Upper lobe of left lung (tissue), 4 donors: ENCODE measurements at regions not wholly inside any gene's neighbourhood (a gene's known extent, or its start where the extent isn't known, plus 50 kb on each side); places are given as distances from the start of the nearest gene placed in this dataset.

ENCODE experiments used
- CTCF ChIP-seq, 6 experiments: fragments of 450-650 bp in 4 of 6; fragments of 200-600 bp in 2 of 6; sonication (generic) in 2 of 6; IDR thresholded peaks; one replicate each; pipeline ENCODE4 v1.5.1; 2016 to 2019; ENCODE audit warnings: antibody characterized with exemption in 6 of 6
- EP300 ChIP-seq, 4 donors: sonication (generic); formaldehyde crosslinking; IDR thresholded peaks; one replicate each; pipeline ENCODE4 v1.5.1; 2017; ENCODE audit warnings: antibody characterized with exemption in 4 of 4, control low read depth in 2 of 4

GRCh38 chr11:42249956-42250355 is 790.5 kb upstream of the LRRC4C start:
- TF ChIP-seq CTCF (IDR thresholded peaks at IDR 0.05), result no peak
- no peak for TF ChIP-seq EP300 (IDR thresholded peaks at IDR 0.05)
